ENCODE measurements at regions not wholly inside any gene's neighbourhood (a gene's known extent, or its start where the extent isn't known, plus 50 kb on each side); places are given as distances from the start of the nearest gene placed in this dataset.

DNA sequence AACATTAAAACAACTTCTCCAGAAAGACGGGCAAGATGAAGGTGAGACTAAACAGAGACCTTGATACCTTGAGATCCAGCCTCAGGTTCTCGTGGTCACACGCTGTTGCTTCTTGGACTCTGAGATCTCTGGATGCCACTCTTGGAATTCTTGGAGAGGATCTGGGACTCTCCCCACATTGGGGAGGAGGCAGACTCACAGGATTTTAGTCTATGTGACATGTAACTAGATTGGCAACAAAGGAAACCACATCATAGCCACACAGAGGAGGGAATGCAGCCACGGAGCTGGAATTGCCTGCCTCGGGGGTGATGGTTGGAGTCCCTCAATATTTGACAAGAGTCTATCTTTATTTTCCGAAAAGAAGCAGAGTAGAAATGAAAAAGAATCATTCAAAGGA lies 78.8 kb upstream of the IGFBP5 start:
- TF ChIP-seq, protein P1, sequence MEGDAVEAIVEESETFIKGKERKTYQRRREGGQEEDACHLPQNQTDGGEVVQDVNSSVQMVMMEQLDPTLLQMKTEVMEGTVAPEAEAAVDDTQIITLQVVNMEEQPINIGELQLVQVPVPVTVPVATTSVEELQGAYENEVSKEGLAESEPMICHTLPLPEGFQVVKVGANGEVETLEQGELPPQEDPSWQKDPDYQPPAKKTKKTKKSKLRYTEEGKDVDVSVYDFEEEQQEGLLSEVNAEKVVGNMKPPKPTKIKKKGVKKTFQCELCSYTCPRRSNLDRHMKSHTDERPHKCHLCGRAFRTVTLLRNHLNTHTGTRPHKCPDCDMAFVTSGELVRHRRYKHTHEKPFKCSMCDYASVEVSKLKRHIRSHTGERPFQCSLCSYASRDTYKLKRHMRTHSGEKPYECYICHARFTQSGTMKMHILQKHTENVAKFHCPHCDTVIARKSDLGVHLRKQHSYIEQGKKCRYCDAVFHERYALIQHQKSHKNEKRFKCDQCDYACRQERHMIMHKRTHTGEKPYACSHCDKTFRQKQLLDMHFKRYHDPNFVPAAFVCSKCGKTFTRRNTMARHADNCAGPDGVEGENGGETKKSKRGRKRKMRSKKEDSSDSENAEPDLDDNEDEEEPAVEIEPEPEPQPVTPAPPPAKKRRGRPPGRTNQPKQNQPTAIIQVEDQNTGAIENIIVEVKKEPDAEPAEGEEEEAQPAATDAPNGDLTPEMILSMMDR (IDR thresholded peaks at IDR 0.05): no peak
- TF ChIP-seq RXRA (IDR thresholded peaks at IDR 0.05; ENCODE audit: borderline replicate concordance, low read depth): no peak
- TF ChIP-seq JUND (IDR thresholded peaks at IDR 0.05): no peak
- TF ChIP-seq POLR2AphosphoS5 (IDR thresholded peaks at IDR 0.05; ENCODE audit: low read depth, low read length): no peak
